Left renal cortex interstitium (tissue), 4 donors: ENCODE measurements at regions not wholly inside any gene's neighbourhood (a gene's known extent, or its start where the extent isn't known, plus 50 kb on each side); places are given as distances from the start of the nearest gene placed in this dataset.

ENCODE experiments used
- DNase-seq, 4 donors: peaks; one replicate each; pipeline ENCODE4 v3.0.0-alpha.2; 2013; ENCODE audit warnings: low read depth in 4 of 4, low spot score in 2 of 4, missing footprints in 1 of 4

- no peak for DNase-seq
These were observed 133.6 kb upstream of the C1orf174 start for GRCh38 chr1:4033713-4034112.

GRCh38 chr1:4034318-4034887 lies 134.3 kb upstream of the C1orf174 start:
- DNase-seq: no peak

- no peak for DNase-seq
These were observed 144.9 kb upstream of the C1orf174 start for GRCh38 chr1:4044967-4045366.

GRCh38 chr1:4045397-4046010 lies 145.4 kb upstream of the C1orf174 start:
- DNase-seq: no peak

- DNase-seq: no peak
These were observed 146.9 kb upstream of the C1orf174 start for GRCh38 chr1:4046836-4047461.

GRCh38 chr1:4047666-4048065 lies 147.6 kb upstream of the C1orf174 start:
- no peak for DNase-seq

- DNase-seq: no peak
These were observed 148.0 kb upstream of the C1orf174 start for GRCh38 chr1:4048076-4048475.

- DNase-seq: no peak
These were observed 148.8 kb upstream of the C1orf174 start for GRCh38 chr1:4048921-4049320.

- no peak for DNase-seq
These were observed 150.9 kb upstream of the C1orf174 start for GRCh38 chr1:4050998-4051397.

GRCh38 chr1:4052657-4053056 lies 152.6 kb upstream of the C1orf174 start:
- DNase-seq: no peak

- no peak for DNase-seq
These were observed 153.2 kb upstream of the C1orf174 start for GRCh38 chr1:4053160-4053748.

GRCh38 chr1:4053774-4054173 lies 153.7 kb upstream of the C1orf174 start:
- no peak for DNase-seq

GRCh38 chr1:4055294-4055967 lies 155.4 kb upstream of the C1orf174 start:
- DNase-seq: no peak

- DNase-seq: no peak
These were observed 156.3 kb upstream of the C1orf174 start for GRCh38 chr1:4056422-4056821.

GRCh38 chr1:4056989-4057388 lies 156.9 kb upstream of the C1orf174 start:
- DNase-seq: no peak

GRCh38 chr1:4057603-4058002 lies 157.5 kb upstream of the C1orf174 start:
- DNase-seq: no peak

GRCh38 chr1:4058122-4058521 lies 158.1 kb upstream of the C1orf174 start:
- no peak for DNase-seq

- no peak for DNase-seq
These were observed 158.6 kb upstream of the C1orf174 start for GRCh38 chr1:4058706-4059105.

- no peak for DNase-seq
These were observed 159.2 kb upstream of the C1orf174 start for GRCh38 chr1:4059270-4059669.

GRCh38 chr1:4060850-4061249 lies 160.8 kb upstream of the C1orf174 start:
- no peak for DNase-seq

GRCh38 chr1:4061521-4062031 lies 161.5 kb upstream of the C1orf174 start:
- DNase-seq: no peak
